Upper lobe of left lung (tissue), 6 donors: ENCODE measurements at regions not wholly inside any gene's neighbourhood (a gene's known extent, or its start where the extent isn't known, plus 50 kb on each side); places are given as distances from the start of the nearest gene placed in this dataset.
"Not testable (repeated sequence)": the region's sequence is repeated elsewhere in the genome, so short reads cannot be mapped to it uniquely, and the experiment has no call there.

ENCODE experiments used
- ATAC-seq, 2 donors: fragments of 200-7000 bp; cut with Tn5 transposase; one replicate each; pipeline ENCODE4 v1.9.1; 2022; ENCODE audit warnings: mild to moderate bottlenecking in 2 of 2, moderate library complexity in 2 of 2; ENCODE audit not compliant: low FRiP score in 2 of 2
- DNase-seq, 2 donors: peaks; one replicate each; pipeline ENCODE4 v3.0.0-alpha.2; 2019 to 2020
- H3K27ac ChIP-seq, 4 donors: fragments of 200-600 bp; sonication (generic); one replicate each; pipeline ENCODE4 v1.5.1; 2016 to 2019
- H3K27me3 ChIP-seq, 4 donors: fragments of 200-600 bp; sonication (generic); one replicate each; pipeline ENCODE4 v1.5.1; 2017 to 2019
- H3K36me3 ChIP-seq, 4 donors: fragments of 200-600 bp; sonication (generic); one replicate each; pipeline ENCODE4 v1.5.1; 2016 to 2019
- H3K4me1 ChIP-seq, 4 donors: fragments of 200-600 bp; sonication (generic); one replicate each; pipeline ENCODE4 v1.5.1; 2018 to 2019
- H3K4me3 ChIP-seq, 4 donors: fragments of 200-600 bp; sonication (generic); one replicate each; pipeline ENCODE4 v1.5.1; 2017 to 2019; ENCODE audit warnings: mild to moderate bottlenecking in 2 of 4, moderate library complexity in 1 of 4
- H3K9me3 ChIP-seq, 4 donors: fragments of 200-600 bp; sonication (generic); one replicate each; pipeline ENCODE4 v1.5.1; 2018 to 2019
- EP300 ChIP-seq, 4 donors: sonication (generic); formaldehyde crosslinking; IDR thresholded peaks; one replicate each; pipeline ENCODE4 v1.5.1; 2017; ENCODE audit warnings: antibody characterized with exemption in 4 of 4, control low read depth in 2 of 4
- POLR2A ChIP-seq, 4 donors: fragments of 450-650 bp; IDR thresholded peaks; one replicate each; pipeline ENCODE4 v1.5.1; 2016 to 2017; ENCODE audit warnings: antibody characterized with exemption in 4 of 4, mild to moderate bottlenecking in 2 of 4
- POLR2AphosphoS5 ChIP-seq, 2 donors: sonication (generic); formaldehyde crosslinking; IDR thresholded peaks; one replicate each; pipeline ENCODE4 v1.5.1; 2017; ENCODE audit warnings: antibody characterized with exemption in 2 of 2
- WGBS, 2 donors: methylation state at CpG; one replicate each; pipeline ENCODE4 v1.1.5; 2017 to 2018; 5-methylcytosine and 5-hydroxymethylcytosine counted together
- TF ChIP-seq, protein P1 (sequence below), 6 experiments: fragments of 450-650 bp in 4 of 6; fragments of 200-600 bp in 2 of 6; sonication (generic) in 2 of 6; IDR thresholded peaks; one replicate each; pipeline ENCODE4 v1.5.1; 2016 to 2019; ENCODE audit warnings: antibody characterized with exemption in 6 of 6
- donor health status: DM: no; HTN: no; CAD: no; lungs with moderate emphysema.
- donor health status: DM: no; HTN: yes; CAD: no; lungs with severe emphysema.

DNA sequence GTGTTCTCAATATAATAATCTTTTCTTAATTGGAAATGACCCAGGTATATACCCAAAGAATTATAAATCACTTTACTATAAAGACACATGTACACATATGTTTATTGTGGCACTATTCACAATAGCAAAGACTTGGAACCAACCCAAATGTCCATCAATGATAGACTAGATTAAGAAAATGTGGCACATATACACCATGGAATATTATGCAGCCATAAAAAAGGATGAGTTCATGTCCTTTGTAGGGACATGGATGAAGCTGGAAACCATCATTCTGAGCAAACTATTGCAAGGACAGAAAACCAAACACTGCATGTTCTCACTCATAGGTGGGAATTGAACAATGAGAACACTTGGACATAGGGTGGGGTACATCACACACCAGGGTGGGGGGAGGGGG is 56.8 kb downstream of the SCGB2B2 start:
- H3K9me3 ChIP-seq = peaks cover 6 to 39% (median 16%) of the 10 kb centered on the region in 4 donors
- DNase-seq, H3K27ac ChIP-seq: not testable (repeated sequence)

DNA sequence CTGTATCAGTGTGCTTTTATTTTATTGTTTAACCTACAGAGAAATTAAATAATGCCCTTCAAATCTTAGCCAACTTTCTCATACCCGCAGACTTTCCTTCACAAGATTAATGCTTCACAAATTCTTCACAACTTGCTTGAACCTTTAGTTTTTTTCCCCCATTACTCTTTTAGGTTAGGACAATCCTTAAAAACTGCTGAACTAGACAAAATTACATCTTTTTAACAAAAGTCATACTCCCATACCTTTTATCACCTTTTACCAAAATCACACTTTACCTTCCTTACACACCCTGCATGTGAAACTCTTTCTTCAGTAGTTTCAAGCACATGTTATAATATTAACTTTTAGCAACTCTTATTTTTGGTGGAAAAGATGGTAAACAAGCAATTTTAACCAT is 58.5 kb downstream of the SCGB2B2 start:
- H3K27me3 ChIP-seq = no peaks in the 10 kb centered on the region
- no peak for DNase-seq
- peaks cover 6 to 37% (median 21%) of the 10 kb centered on the region in 4 donors for H3K9me3 ChIP-seq
- TF ChIP-seq EP300 (IDR thresholded peaks at IDR 0.05) (no peak), POLR2A (IDR thresholded peaks at IDR 0.05) (no peak), POLR2AphosphoS5 (IDR thresholded peaks at IDR 0.05) (no peak)
- TF ChIP-seq, protein P1, sequence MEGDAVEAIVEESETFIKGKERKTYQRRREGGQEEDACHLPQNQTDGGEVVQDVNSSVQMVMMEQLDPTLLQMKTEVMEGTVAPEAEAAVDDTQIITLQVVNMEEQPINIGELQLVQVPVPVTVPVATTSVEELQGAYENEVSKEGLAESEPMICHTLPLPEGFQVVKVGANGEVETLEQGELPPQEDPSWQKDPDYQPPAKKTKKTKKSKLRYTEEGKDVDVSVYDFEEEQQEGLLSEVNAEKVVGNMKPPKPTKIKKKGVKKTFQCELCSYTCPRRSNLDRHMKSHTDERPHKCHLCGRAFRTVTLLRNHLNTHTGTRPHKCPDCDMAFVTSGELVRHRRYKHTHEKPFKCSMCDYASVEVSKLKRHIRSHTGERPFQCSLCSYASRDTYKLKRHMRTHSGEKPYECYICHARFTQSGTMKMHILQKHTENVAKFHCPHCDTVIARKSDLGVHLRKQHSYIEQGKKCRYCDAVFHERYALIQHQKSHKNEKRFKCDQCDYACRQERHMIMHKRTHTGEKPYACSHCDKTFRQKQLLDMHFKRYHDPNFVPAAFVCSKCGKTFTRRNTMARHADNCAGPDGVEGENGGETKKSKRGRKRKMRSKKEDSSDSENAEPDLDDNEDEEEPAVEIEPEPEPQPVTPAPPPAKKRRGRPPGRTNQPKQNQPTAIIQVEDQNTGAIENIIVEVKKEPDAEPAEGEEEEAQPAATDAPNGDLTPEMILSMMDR (IDR thresholded peaks at IDR 0.05) = no peak
- ATAC-seq = no peak
- no peaks in the 10 kb centered on the region for H3K4me1 ChIP-seq
- H3K4me3 ChIP-seq = no peak overlapping the region
- H3K27ac ChIP-seq = no peak overlapping the region
- no peaks in the 10 kb centered on the region for H3K36me3 ChIP-seq
- WGBS, 2 donors = 97 to 98% methylated on average over 1 of the region's 1 CpG

More for the DNA sequence above, 56.8 kb downstream of the SCGB2B2 start:
- not testable (repeated sequence) for H3K4me1 ChIP-seq, H3K36me3 ChIP-seq, H3K4me3 ChIP-seq, ATAC-seq, H3K27me3 ChIP-seq

- H3K36me3 ChIP-seq, H3K27ac ChIP-seq, H3K4me3 ChIP-seq, H3K27me3 ChIP-seq, ATAC-seq, H3K4me1 ChIP-seq: not testable (repeated sequence)
- DNase-seq = peak in 1 of 2 donors; percentile 30
- H3K9me3 ChIP-seq = peaks cover 11 to 36% (median 22%) of the 10 kb centered on the region in 4 donors
- 90 to 93% methylated on average over 8 of the region's 8 CpGs for WGBS, 2 donors
These were observed 59.0 kb downstream of the SCGB2B2 start for GRCh38 chr19:34617996-34618395.

DNA sequence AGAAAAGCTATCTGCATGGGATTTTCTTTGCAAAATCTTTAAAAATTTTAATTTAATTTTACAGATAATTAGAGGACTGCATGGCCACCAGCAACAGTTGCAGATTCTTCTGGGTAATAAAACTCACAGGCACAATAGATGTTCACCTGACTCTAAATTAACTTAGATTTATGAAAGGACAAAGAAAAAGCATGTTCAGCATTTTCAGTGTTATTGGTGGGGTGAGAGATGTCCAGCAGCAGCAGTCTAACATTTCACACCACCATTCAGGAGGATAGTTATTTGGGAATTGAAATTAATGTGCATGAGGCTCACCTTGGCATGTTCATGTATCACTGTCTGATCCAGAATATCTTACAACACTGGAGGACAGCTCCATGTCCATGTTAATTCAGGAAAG is 74.0 kb downstream of the SCGB2B2 start:
- DNase-seq (no peak), ATAC-seq (no peak)
- H3K4me3 ChIP-seq = no peak overlapping the region

DNA sequence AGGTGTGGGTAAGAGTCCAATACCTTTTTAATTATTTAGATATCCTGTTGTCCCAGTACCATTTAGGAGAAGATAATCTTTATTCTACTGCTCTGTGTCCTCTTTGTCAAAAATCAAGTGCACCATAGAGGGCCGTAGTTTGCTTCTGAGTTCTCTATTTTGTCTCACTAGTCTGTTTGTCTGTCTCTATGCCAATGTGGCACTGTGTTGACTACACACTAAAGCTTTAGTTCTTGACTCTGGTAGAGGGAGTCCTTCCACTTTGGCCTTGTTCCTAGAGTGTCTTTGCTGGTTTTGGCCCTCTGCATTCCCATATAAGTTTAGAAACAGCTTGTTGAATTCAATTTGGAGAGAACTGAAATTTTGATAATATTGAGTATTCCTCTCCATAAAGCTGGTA is 75.9 kb downstream of the SCGB2B2 start:
- TF ChIP-seq, protein P1 (IDR thresholded peaks at IDR 0.05) = no peak
- no peak for TF ChIP-seq POLR2AphosphoS5 (IDR thresholded peaks at IDR 0.05)
- TF ChIP-seq EP300 (IDR thresholded peaks at IDR 0.05) = no peak
- no peak for TF ChIP-seq POLR2A (IDR thresholded peaks at IDR 0.05)
- no peak overlapping the region for H3K4me3 ChIP-seq
- WGBS, 2 donors = 91 to 94% methylated on average over 1 of the region's 1 CpG
- no peak for DNase-seq
- peaks cover 0 to 15% (median 0%) of the 10 kb centered on the region in 4 donors for H3K9me3 ChIP-seq
- no peaks in the 10 kb centered on the region for H3K36me3 ChIP-seq
- no peak for ATAC-seq
- H3K27ac ChIP-seq = no peak overlapping the region
- no peaks in the 10 kb centered on the region for H3K27me3 ChIP-seq
- no peaks in the 10 kb centered on the region for H3K4me1 ChIP-seq

More for the DNA sequence above, 74.0 kb downstream of the SCGB2B2 start:
- Histone ChIP-seq H3K36me3 (no peaks in the 10 kb centered on the region), H3K4me1 (no peaks in the 10 kb centered on the region), H3K27ac (no peak overlapping the region), H3K27me3 (no peaks in the 10 kb centered on the region), H3K9me3 (peaks cover 0 to 18% (median 3%) of the 10 kb centered on the region in 4 donors)
- TF ChIP-seq POLR2A (IDR thresholded peaks at IDR 0.05) (no peak), EP300 (IDR thresholded peaks at IDR 0.05) (no peak), POLR2AphosphoS5 (IDR thresholded peaks at IDR 0.05) (no peak)
- TF ChIP-seq, protein P1 (IDR thresholded peaks at IDR 0.05) = no peak

DNA sequence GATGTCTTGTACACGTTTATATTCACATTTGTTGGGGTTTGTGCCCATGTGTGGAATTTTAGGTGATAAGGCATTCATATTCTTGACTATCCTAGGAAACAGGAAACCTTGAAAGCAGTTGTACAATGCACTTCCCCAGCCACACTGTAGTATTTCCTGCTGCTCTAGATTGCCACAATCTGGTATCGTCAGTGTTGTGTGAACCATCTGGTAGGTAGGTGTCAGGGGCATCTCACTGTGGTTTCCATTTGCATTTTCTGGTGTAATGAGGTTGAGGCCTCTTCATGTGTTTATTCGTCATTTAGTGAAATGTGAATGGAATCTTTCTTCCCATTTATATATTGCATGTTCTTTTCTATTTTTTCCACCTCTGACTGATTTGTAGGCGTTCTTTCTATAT is 76.6 kb downstream of the SCGB2B2 start:
- Histone ChIP-seq H3K27me3 (no peaks in the 10 kb centered on the region), H3K4me3 (no peak overlapping the region), H3K27ac (no peak overlapping the region), H3K36me3 (no peaks in the 10 kb centered on the region), H3K9me3 (peaks cover 0 to 15% (median 0%) of the 10 kb centered on the region in 4 donors), H3K4me1 (no peaks in the 10 kb centered on the region)
- no peak for TF ChIP-seq POLR2A (IDR thresholded peaks at IDR 0.05)
- no peak for TF ChIP-seq POLR2AphosphoS5 (IDR thresholded peaks at IDR 0.05)
- 71 to 72% methylated on average over 4 of the region's 4 CpGs for WGBS, 2 donors
- no peak for DNase-seq
- no peak for ATAC-seq
